ENCODE measurements at regions not wholly inside any gene's neighbourhood (a gene's known extent, or its start where the extent isn't known, plus 50 kb on each side); places are given as distances from the start of the nearest gene placed in this dataset.
A peak's percentile ranks its signal among the peaks of the same experiment; 100 is the strongest.

- H3K4me1 ChIP-seq (ENCODE audit: control extremely low read depth in 1 of 4, control insufficient read depth in 4 of 4, insufficient read depth in 4 of 4, low read length in 3 of 4), result no peaks in the 10 kb centered on the region
- no peaks in the 10 kb centered on the region for H3K9me3 ChIP-seq (ENCODE audit: control extremely low read depth in 1 of 5, control insufficient read depth in 4 of 5, insufficient read depth in 2 of 5, low read depth in 1 of 5, low read length in 4 of 5)
- DNase-seq, result no peak
- H3K27ac ChIP-seq (ENCODE audit: insufficient read depth in 1 of 2, low read depth in 1 of 2, low read length in 2 of 2, poor library complexity in 1 of 2, severe bottlenecking in 2 of 2), result no peak overlapping the region
- H3K27me3 ChIP-seq (replicated peaks in 2 of 5; ENCODE audit: control insufficient read depth in 4 of 5, insufficient read depth in 5 of 5, low read length in 4 of 5), result no peaks in the 10 kb centered on the region
- CTCF ChIA-PET, result interaction anchor here (1.0 to 1.4 kb wide), 2 partner anchors 12 to 15 kb away, joined by 3 read pairs; no protein-coding TSS in a partner anchor
- H3K36me3 ChIP-seq (ENCODE audit: control insufficient read depth in 4 of 4, insufficient read depth in 4 of 4, low read length in 3 of 4), result no peaks in the 10 kb centered on the region
- H3K4me3 ChIP-seq (ENCODE audit: control insufficient read depth in 1 of 7, extremely low read depth in 1 of 7, insufficient read depth in 4 of 7, low read depth in 2 of 7, low read length in 6 of 7), result no peak overlapping the region
- WGBS (ENCODE audit: insufficient coverage), result 100% methylated on average over 5 of the region's 5 CpGs
- POLR2A ChIA-PET, result no interaction called here
Measured at GRCh38 chr5:57862471-57862911, 379.9 kb upstream of the ACTBL2 start.

DNA sequence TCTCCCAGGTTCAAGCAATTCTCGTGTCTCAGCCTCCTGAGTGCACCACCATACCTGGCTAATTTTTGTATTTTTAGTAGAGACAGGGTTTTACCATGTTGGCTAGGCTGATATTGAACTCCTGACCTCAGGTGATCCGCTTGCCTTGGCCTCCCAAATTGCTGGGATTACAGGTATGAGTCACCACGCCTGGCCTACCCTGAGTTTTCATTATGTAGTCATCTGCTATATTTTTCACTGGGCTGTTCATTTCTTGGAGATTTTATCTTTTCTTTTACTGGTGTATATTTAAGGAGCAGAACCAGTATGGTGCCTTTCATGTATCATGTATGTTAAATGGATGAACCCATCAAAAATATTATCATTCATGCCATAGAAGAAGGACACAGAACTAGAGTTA lies 377.0 kb upstream of the ACTBL2 start:
- Histone ChIP-seq H3K4me3 (ENCODE audit: control insufficient read depth in 1 of 7, extremely low read depth in 1 of 7, insufficient read depth in 4 of 7, low read depth in 2 of 7, low read length in 6 of 7) (no peak overlapping the region), H3K27ac (ENCODE audit: insufficient read depth in 1 of 2, low read depth in 1 of 2, low read length in 2 of 2, poor library complexity in 1 of 2, severe bottlenecking in 2 of 2) (no peak overlapping the region), H3K36me3 (ENCODE audit: control insufficient read depth in 4 of 4, insufficient read depth in 4 of 4, low read length in 3 of 4) (no peaks in the 10 kb centered on the region), H3K4me1 (ENCODE audit: control extremely low read depth in 1 of 4, control insufficient read depth in 4 of 4, insufficient read depth in 4 of 4, low read length in 3 of 4) (no peaks in the 10 kb centered on the region), H3K9me3 (ENCODE audit: control extremely low read depth in 1 of 5, control insufficient read depth in 4 of 5, insufficient read depth in 2 of 5, low read depth in 1 of 5, low read length in 4 of 5) (no peaks in the 10 kb centered on the region), H3K27me3 (replicated peaks in 2 of 5; ENCODE audit: control insufficient read depth in 4 of 5, insufficient read depth in 5 of 5, low read length in 4 of 5) (no peaks in the 10 kb centered on the region)
- CTCF ChIA-PET, result no interaction called here
- DNase-seq, result no peak
- POLR2A ChIA-PET, result no interaction called here
- WGBS (ENCODE audit: insufficient coverage), result 100% methylated on average over 2 of the region's 3 CpGs

DNA sequence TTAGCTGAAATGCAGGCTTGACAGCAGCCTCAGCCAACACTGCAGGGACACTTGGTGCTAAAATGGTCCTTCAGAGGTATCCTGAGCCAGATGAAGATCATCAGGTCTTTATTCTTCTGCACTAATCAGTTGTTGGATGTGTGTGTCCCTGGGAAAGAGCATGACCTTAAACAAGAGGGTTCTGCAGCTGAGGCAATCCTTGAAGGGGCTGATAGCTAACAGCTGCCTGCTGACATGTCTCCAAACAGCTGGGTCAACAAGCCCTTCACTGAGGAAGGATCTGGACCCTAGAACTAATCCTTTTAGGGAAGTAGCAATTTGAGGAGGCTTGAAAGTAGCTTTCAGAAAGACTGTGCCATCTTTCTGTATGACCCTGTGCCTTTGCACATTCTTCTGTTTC lies 376.3 kb upstream of the ACTBL2 start:
- Histone ChIP-seq H3K9me3 (ENCODE audit: control extremely low read depth in 1 of 5, control insufficient read depth in 4 of 5, insufficient read depth in 2 of 5, low read depth in 1 of 5, low read length in 4 of 5) (no peaks in the 10 kb centered on the region), H3K4me3 (ENCODE audit: control insufficient read depth in 1 of 7, extremely low read depth in 1 of 7, insufficient read depth in 4 of 7, low read depth in 2 of 7, low read length in 6 of 7) (no peak overlapping the region), H3K27ac (ENCODE audit: insufficient read depth in 1 of 2, low read depth in 1 of 2, low read length in 2 of 2, poor library complexity in 1 of 2, severe bottlenecking in 2 of 2) (no peak overlapping the region), H3K27me3 (replicated peaks in 2 of 5; ENCODE audit: control insufficient read depth in 4 of 5, insufficient read depth in 5 of 5, low read length in 4 of 5) (no peaks in the 10 kb centered on the region), H3K36me3 (ENCODE audit: control insufficient read depth in 4 of 4, insufficient read depth in 4 of 4, low read length in 3 of 4) (no peaks in the 10 kb centered on the region), H3K4me1 (ENCODE audit: control extremely low read depth in 1 of 4, control insufficient read depth in 4 of 4, insufficient read depth in 4 of 4, low read length in 3 of 4) (no peaks in the 10 kb centered on the region)
- POLR2A ChIA-PET, result no interaction called here
- CTCF ChIA-PET, result no interaction called here
- no peak for DNase-seq

GRCh38 chr5:57857696-57858095 lies 375.1 kb upstream of the ACTBL2 start:
- Histone ChIP-seq H3K9me3 (ENCODE audit: control extremely low read depth in 1 of 5, control insufficient read depth in 4 of 5, insufficient read depth in 2 of 5, low read depth in 1 of 5, low read length in 4 of 5) (no peaks in the 10 kb centered on the region), H3K27ac (ENCODE audit: insufficient read depth in 1 of 2, low read depth in 1 of 2, low read length in 2 of 2, poor library complexity in 1 of 2, severe bottlenecking in 2 of 2) (no peak overlapping the region), H3K27me3 (replicated peaks in 2 of 5; ENCODE audit: control insufficient read depth in 4 of 5, insufficient read depth in 5 of 5, low read length in 4 of 5) (no peaks in the 10 kb centered on the region), H3K36me3 (ENCODE audit: control insufficient read depth in 4 of 4, insufficient read depth in 4 of 4, low read length in 3 of 4) (no peaks in the 10 kb centered on the region), H3K4me1 (ENCODE audit: control extremely low read depth in 1 of 4, control insufficient read depth in 4 of 4, insufficient read depth in 4 of 4, low read length in 3 of 4) (no peaks in the 10 kb centered on the region), H3K4me3 (ENCODE audit: control insufficient read depth in 1 of 7, extremely low read depth in 1 of 7, insufficient read depth in 4 of 7, low read depth in 2 of 7, low read length in 6 of 7) (no peak overlapping the region)
- CTCF ChIA-PET, result no interaction called here
- no peak for DNase-seq
- POLR2A ChIA-PET, result no interaction called here

DNA sequence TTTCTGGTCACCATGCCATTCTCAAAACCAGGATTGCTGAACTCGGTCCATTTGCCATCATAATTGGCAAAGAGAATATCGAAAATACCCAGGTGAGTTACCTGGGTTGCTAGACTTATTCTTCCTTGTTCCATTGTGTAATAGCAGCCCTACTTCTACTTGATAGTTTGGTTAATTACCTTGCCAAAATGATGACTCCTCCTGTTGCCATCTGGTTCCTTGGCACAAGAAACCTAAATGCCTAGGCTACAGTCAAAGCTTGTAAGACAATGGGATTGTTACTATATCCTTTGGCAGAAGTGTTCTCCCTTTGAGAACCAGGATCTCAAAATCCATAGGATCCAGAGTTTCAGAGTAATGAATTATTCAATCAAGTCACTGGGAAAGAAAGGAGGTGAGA lies 373.2 kb upstream of the ACTBL2 start:
- DNase-seq, result no peak
- 97% methylated on average over 2 of the region's 2 CpGs for WGBS (ENCODE audit: insufficient coverage)
- no peaks in the 10 kb centered on the region for H3K4me1 ChIP-seq (ENCODE audit: control extremely low read depth in 1 of 4, control insufficient read depth in 4 of 4, insufficient read depth in 4 of 4, low read length in 3 of 4)
- H3K36me3 ChIP-seq (ENCODE audit: control insufficient read depth in 4 of 4, insufficient read depth in 4 of 4, low read length in 3 of 4), result no peaks in the 10 kb centered on the region
- ChIA-PET POLR2A (no interaction called here), CTCF (interaction anchor here (1.3 kb wide), 1 partner anchor 32 kb away, joined by 3 read pairs; no protein-coding TSS in a partner anchor)
- no peaks in the 10 kb centered on the region for H3K27me3 ChIP-seq (replicated peaks in 2 of 5; ENCODE audit: control insufficient read depth in 4 of 5, insufficient read depth in 5 of 5, low read length in 4 of 5)
- H3K27ac ChIP-seq (ENCODE audit: insufficient read depth in 1 of 2, low read depth in 1 of 2, low read length in 2 of 2, poor library complexity in 1 of 2, severe bottlenecking in 2 of 2), result no peak overlapping the region
- H3K9me3 ChIP-seq (ENCODE audit: control extremely low read depth in 1 of 5, control insufficient read depth in 4 of 5, insufficient read depth in 2 of 5, low read depth in 1 of 5, low read length in 4 of 5), result no peaks in the 10 kb centered on the region
- H3K4me3 ChIP-seq (ENCODE audit: control insufficient read depth in 1 of 7, extremely low read depth in 1 of 7, insufficient read depth in 4 of 7, low read depth in 2 of 7, low read length in 6 of 7), result no peak overlapping the region

DNA sequence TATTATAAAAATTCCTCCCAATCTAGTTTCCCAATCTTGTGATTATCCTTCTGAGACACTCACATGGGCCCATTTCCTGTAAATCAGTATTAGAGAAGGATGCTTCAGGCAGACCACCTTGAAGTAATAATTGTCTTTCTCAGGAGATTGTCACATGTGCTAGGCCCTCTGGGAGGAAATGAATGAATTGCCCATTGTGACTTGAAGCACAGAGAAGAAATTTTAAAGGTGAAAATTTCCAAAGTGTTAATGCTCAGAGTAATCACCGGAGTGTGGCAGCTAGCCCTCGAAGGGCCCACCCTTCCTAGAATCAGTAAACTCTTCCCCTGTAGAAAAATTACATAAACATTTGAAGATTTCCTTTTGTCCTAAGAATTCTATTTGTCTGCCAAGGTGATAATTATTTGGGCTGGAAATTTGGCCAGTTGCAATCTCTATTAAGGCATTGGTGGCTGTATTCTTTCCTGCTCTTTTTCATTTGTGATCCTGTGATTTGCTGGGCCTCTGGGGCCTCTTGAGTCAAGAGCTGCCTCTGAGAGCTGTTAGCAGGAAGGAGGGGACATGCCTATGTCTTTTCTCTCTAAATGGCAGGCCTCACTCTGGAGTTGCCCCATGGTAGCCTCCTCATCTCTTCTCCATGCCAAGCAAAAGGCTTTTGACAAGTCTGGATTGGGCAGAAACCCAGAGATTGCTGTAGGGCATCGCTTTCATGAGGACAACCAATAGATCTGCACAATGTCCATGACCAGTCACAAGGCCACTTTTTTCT lies 371.5 kb upstream of the ACTBL2 start:
- H3K9me3 ChIP-seq (ENCODE audit: control extremely low read depth in 1 of 5, control insufficient read depth in 4 of 5, insufficient read depth in 2 of 5, low read depth in 1 of 5, low read length in 4 of 5), result no peaks in the 10 kb centered on the region
- ChIA-PET POLR2A (no interaction called here), CTCF (no interaction called here)
- H3K27me3 ChIP-seq (replicated peaks in 2 of 5; ENCODE audit: control insufficient read depth in 4 of 5, insufficient read depth in 5 of 5, low read length in 4 of 5), result no peaks in the 10 kb centered on the region
- no peak for DNase-seq
- no CpG with 5 or more reads among the region's 3 CpGs for WGBS (ENCODE audit: insufficient coverage)
- no peaks in the 10 kb centered on the region for H3K36me3 ChIP-seq (ENCODE audit: control insufficient read depth in 4 of 4, insufficient read depth in 4 of 4, low read length in 3 of 4)
- no peaks in the 10 kb centered on the region for H3K4me1 ChIP-seq (ENCODE audit: control extremely low read depth in 1 of 4, control insufficient read depth in 4 of 4, insufficient read depth in 4 of 4, low read length in 3 of 4)
- H3K4me3 ChIP-seq (ENCODE audit: control insufficient read depth in 1 of 7, extremely low read depth in 1 of 7, insufficient read depth in 4 of 7, low read depth in 2 of 7, low read length in 6 of 7), result peak overlapping the region in 1 of 7 experiments; percentile 5
- H3K27ac ChIP-seq (ENCODE audit: insufficient read depth in 1 of 2, low read depth in 1 of 2, low read length in 2 of 2, poor library complexity in 1 of 2, severe bottlenecking in 2 of 2), result no peak overlapping the region

GRCh38 chr5:57850109-57850508 lies 367.5 kb upstream of the ACTBL2 start:
- POLR2A ChIA-PET, result no interaction called here
- Histone ChIP-seq H3K27ac (ENCODE audit: insufficient read depth in 1 of 2, low read depth in 1 of 2, low read length in 2 of 2, poor library complexity in 1 of 2, severe bottlenecking in 2 of 2) (no peak overlapping the region), H3K9me3 (ENCODE audit: control extremely low read depth in 1 of 5, control insufficient read depth in 4 of 5, insufficient read depth in 2 of 5, low read depth in 1 of 5, low read length in 4 of 5) (no peaks in the 10 kb centered on the region), H3K4me1 (ENCODE audit: control extremely low read depth in 1 of 4, control insufficient read depth in 4 of 4, insufficient read depth in 4 of 4, low read length in 3 of 4) (no peaks in the 10 kb centered on the region), H3K4me3 (ENCODE audit: control insufficient read depth in 1 of 7, extremely low read depth in 1 of 7, insufficient read depth in 4 of 7, low read depth in 2 of 7, low read length in 6 of 7) (no peak overlapping the region), H3K36me3 (ENCODE audit: control insufficient read depth in 4 of 4, insufficient read depth in 4 of 4, low read length in 3 of 4) (no peaks in the 10 kb centered on the region), H3K27me3 (replicated peaks in 2 of 5; ENCODE audit: control insufficient read depth in 4 of 5, insufficient read depth in 5 of 5, low read length in 4 of 5) (no peaks in the 10 kb centered on the region)
- 100% methylated on average over 1 of the region's 1 CpG for WGBS (ENCODE audit: insufficient coverage)
- CTCF ChIA-PET, result interaction anchor here (1.6 kb wide), 1 partner anchor 611 kb away, joined by 4 read pairs; no protein-coding TSS in a partner anchor
- DNase-seq, result no peak

All from common myeloid progenitor, CD34-positive (primary cell).